Gastroesophageal sphincter (tissue), 3 donors: ENCODE measurements at regions not wholly inside any gene's neighbourhood (a gene's known extent, or its start where the extent isn't known, plus 50 kb on each side); places are given as distances from the start of the nearest gene placed in this dataset.

Experiments
- CTCF ChIP-seq, 4 experiments: fragments of 200-600 bp in 2 of 4; fragments of 450-650 bp in 2 of 4; sonication (generic) in 1 of 4; IDR thresholded peaks; one replicate each; pipeline ENCODE4 v1.5.1; 2017 to 2019; ENCODE audit warnings: antibody characterized with exemption in 4 of 4, mild to moderate bottlenecking in 2 of 4, moderate library complexity in 2 of 4
- EP300 ChIP-seq: sonication (generic); formaldehyde crosslinking; IDR thresholded peaks from one replicate; pipeline ENCODE4 v1.6.1; 2017; ENCODE audit warnings: antibody characterized with exemption, mild to moderate bottlenecking
- POLR2A ChIP-seq, 2 donors: fragments of 450-650 bp; IDR thresholded peaks; one replicate each; pipeline ENCODE4 v1.6.1; 2017; ENCODE audit warnings: antibody characterized with exemption in 2 of 2, mild to moderate bottlenecking in 2 of 2, moderate library complexity in 1 of 2

GRCh38 chr5:28082610-28083009, 1044.2 kb upstream of the CDH9 start:
- no peak for TF ChIP-seq CTCF (IDR thresholded peaks at IDR 0.05)
- TF ChIP-seq POLR2A (IDR thresholded peaks at IDR 0.05), result no peak
- TF ChIP-seq EP300, result no peak
